Mesenteric fat pad (tissue), 1 donor: ENCODE measurements at regions not wholly inside any gene's neighbourhood (a gene's known extent, or its start where the extent isn't known, plus 50 kb on each side); places are given as distances from the start of the nearest gene placed in this dataset.
"Not testable (repeated sequence)": the region's sequence is repeated elsewhere in the genome, so short reads cannot be mapped to it uniquely, and the experiment has no call there.

Source experiments
- DNase-seq: peaks from one replicate; pipeline ENCODE4 v3.0.0-alpha.2; 2020; ENCODE audit warnings: low spot score
- donor health status: DM: yes; HTN: yes; CAD: no.

- DNase-seq = no peak
Measured at GRCh38 chrX:45515262-45516215, 314.9 kb upstream of the DIPK2B start.

DNA sequence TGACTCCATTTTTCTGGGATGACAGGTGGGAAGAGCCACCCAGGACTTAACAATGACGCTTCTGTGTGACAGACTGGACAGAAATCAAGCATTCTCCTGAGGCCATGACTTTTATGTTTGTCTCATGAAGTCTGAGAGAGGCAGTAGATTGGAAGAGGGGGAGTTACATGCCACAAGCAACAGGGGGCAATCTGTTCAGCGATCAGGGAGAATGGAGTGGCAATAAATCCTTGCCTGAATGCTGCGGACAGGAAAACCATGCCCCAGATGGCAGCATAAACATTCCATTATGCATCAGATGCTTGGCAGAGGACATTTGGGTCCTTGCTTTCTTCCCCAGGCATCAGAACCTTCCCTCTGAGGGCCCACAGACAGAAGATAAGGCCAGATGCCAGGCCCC is 312.4 kb upstream of the DIPK2B start:
- no peak for DNase-seq

- no peak for DNase-seq
Measured at GRCh38 chrX:45508454-45508853, 307.8 kb upstream of the DIPK2B start.

GRCh38 chrX:45506149-45506730 is 305.6 kb upstream of the DIPK2B start:
- no peak for DNase-seq

DNA sequence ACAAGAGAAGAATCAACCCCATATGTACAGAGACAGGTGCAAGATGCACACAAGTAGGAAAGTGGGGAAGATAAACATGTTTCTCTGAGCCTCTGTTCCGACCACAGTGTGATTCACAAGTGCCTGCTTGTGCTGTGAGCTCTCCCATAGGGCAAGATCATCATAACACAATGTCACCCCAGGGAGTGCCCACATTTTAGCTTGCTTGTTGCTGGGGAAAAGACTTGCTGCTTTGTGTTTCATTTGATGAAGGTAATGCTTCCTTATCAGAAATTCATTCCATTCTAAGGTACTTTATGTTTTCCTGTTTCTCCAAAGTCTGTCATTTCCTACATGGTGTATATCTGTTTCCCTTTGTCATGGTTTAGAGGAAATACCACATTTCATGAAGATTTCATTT is 304.5 kb upstream of the DIPK2B start:
- no peak for DNase-seq

- not testable (repeated sequence) for DNase-seq
Measured at GRCh38 chrX:45503787-45504362, 303.2 kb upstream of the DIPK2B start.

DNA sequence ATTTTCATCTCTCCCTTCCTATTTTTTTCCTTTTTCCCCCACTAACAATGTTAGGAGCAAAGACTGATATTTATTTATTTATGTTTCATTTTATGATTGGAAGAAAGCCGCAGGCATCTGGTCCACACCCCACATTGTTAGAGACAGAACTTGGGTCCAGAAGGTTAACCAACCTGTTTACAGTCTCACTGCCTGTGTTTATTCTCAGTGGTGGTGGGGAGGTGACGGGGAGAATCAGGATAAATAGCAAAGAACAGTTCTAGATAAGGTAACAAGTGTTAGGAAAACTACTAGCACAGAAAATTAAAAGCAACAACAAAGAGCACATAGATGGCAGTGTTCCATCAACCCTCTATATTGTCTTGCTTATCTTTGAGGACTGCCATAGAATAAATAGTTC is 301.7 kb upstream of the DIPK2B start:
- no peak for DNase-seq

DNA sequence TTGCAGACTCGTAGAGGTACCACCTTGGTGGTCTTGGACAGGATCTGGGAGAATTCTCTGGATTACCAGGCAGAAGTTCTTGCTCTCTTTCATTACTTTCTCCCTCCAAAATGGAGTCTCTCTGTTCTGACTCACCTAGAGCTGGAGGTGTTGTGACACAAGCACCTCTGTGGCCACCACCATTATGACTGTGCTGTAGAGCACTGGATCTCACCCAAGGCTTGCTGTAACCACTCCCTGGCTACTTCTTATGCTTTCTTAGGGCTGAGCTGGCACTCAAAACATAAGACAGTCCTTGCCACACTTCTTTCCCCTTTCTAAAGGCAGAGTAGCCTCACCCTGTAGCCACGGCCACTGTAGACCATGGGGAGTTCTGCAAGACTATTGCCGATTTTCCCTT is 296.6 kb upstream of the DIPK2B start:
- DNase-seq = no peak

GRCh38 chrX:45485719-45486118 is 285.0 kb upstream of the DIPK2B start:
- no peak for DNase-seq

GRCh38 chrX:45479835-45480422 is 279.3 kb upstream of the DIPK2B start:
- DNase-seq = no peak

DNA sequence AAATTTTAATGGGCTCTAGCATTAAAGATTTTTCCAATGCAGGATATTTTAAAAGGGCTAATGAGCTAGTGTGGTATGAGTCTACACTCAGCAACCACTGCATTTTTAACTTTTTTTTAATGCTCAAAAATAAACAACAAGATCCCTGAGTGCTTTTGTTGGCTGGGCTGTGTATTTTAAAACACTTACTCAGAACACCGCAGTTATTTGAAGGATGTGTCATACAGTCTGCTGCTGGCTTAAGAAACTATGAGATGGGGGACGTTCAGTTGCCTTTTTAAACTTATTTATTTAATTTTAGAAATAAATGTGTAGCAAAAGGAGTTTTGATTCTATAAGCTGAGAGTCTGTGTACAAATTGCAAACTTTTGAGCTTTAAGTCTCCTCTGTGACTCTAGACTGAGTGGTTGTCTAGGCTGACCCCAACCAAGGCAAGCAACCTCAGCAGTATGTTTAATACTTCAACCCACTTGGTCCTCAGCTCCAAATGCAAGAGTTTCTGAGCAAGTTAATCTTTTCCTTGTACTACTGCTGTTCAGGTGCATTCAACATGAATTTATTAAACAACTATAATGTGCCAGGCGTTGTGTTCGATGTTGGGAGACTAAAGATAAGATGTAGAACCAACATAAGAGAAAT is 278.6 kb upstream of the DIPK2B start:
- DNase-seq = no peak

- DNase-seq = no peak
Measured at GRCh38 chrX:45472968-45473367, 272.3 kb upstream of the DIPK2B start.

DNA sequence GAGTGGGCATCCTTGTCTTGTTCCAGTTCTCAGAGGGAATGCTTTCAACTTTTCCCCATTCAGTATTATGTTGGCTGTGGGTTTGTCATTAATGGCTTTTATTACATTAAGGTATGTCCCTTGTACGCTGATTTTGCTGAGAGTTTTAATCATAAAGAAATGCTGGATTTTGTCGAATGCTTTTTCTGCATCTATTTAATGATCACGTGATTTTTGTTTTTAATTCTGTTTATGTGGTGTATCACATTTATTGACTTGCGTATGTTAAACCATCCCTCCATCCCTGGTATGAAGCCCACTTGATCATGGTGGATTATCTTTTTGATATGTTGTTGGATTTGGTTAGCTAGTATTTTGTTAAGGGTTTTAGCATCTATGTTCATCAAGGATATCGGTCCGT is 266.9 kb upstream of the DIPK2B start:
- DNase-seq = not testable (repeated sequence)

- DNase-seq = not testable (repeated sequence)
Measured at GRCh38 chrX:45455732-45456131, 255.1 kb upstream of the DIPK2B start.

- DNase-seq = no peak
Measured at GRCh38 chrX:45454290-45454689, 253.6 kb upstream of the DIPK2B start.

DNA sequence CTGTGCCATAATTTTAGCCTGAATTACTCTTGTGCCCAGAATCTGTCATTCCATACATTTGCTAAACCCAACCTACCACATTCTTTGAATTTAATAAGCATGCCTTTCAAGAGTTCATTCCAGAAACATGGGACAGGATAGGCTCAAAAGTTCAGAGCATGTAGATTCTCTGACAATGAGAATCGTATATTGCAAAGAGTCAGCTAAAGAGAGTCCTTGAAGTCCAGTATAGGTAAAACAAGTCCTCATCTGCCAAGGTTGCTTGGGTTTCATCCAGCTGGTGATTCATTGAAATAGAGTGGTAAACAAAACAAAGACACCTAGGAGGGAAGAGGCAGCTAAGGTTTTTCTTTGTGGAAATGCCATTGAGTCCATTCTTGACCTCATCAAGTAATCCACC is 249.3 kb upstream of the DIPK2B start:
- DNase-seq = no peak

GRCh38 chrX:45447995-45448394 is 247.3 kb upstream of the DIPK2B start:
- DNase-seq = no peak

- no peak for DNase-seq
Measured at GRCh38 chrX:45447331-45447730, 246.7 kb upstream of the DIPK2B start.

DNA sequence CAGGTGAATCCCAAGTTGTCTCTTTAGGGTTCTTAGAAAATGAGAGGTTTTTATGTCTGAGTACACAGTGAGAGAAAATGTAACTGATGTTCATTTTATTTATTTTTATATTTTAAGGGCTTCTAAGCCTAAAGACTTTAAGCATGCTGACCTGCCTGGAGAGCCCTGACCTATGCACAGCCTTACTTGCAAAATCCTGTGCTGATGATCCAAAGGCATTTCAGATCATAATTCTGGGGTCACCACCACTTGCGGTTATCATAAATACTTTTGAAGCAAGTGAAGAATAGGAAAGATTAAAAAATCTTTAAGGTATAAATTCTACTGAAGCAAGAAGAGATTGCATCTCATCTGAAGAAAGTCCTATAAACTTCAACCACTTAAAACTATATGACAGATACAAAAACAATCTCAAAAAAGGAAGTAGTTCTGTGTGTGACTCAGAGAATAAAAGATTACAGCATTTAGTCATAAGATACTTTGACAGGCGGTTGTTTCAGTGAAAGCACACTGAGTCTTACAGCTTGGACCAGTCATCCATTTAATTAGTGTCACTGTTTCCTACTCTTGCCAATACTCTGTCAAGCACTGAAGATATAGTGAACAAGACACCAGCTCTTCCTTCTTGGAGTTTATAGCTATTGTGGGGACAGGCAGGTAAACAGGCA is 245.2 kb upstream of the DIPK2B start:
- DNase-seq = no peak

DNA sequence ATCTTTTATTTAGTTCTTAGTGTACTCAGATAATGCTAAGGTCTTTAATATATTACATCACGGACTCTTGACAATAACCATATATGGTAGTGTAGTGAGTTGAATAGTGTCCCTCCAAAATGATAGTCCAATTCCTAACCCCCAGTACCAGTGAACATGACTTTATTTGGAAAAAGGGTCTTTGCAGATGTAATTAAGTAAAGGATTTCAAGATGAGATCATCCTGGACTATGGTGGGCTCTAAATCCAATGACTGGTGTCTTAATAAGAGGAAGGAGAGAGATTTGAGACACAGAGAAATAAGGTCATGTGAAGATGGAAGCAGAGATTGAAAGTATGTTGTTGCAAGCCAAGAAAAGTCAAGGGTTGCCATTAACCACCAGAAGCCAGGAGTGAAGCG is 236.5 kb upstream of the DIPK2B start:
- DNase-seq = no peak

- DNase-seq = no peak
Measured at GRCh38 chrX:45435481-45435880, 234.8 kb upstream of the DIPK2B start.
